ENCODE measurements at regions not wholly inside any gene's neighbourhood (a gene's known extent, or its start where the extent isn't known, plus 50 kb on each side); places are given as distances from the start of the nearest gene placed in this dataset.

GRCh38 chrX:43581167-43581566, 74.9 kb upstream of the MAOA start:
- Mint-ChIP-seq H3K9me3 (ENCODE audit: low read depth) (peaks cover 3% of the 10 kb centered on the region), H3K4me1 (ENCODE audit: low read depth) (no peaks in the 10 kb centered on the region)

GRCh38 chrX:43581888-43582539, 74.1 kb upstream of the MAOA start:
- Mint-ChIP-seq H3K9me3 (ENCODE audit: low read depth) (peaks cover 3% of the 10 kb centered on the region), H3K36me3 (ENCODE audit: low read depth) (no peaks in the 10 kb centered on the region), H3K27ac (ENCODE audit: unreplicated experiment) (no peak overlapping the region), H3K27me3 (ENCODE audit: low read depth) (peaks cover 4% of the 10 kb centered on the region), H3K4me1 (ENCODE audit: low read depth) (no peaks in the 10 kb centered on the region), H3K4me3 (ENCODE audit: unreplicated experiment) (no peak overlapping the region)
- TF ChIP-seq CTCF (IDR thresholded peaks at IDR 0.05), result no peak
- no peak for DNase-seq (ENCODE audit: low spot score)

More at GRCh38 chrX:43581167-43581566, 74.9 kb upstream of the MAOA start:
- Mint-ChIP-seq H3K27ac (ENCODE audit: unreplicated experiment) (no peak overlapping the region), H3K27me3 (ENCODE audit: low read depth) (peaks cover 4% of the 10 kb centered on the region), H3K36me3 (ENCODE audit: low read depth) (no peaks in the 10 kb centered on the region), H3K4me3 (ENCODE audit: unreplicated experiment) (no peak overlapping the region)
- DNase-seq (ENCODE audit: low spot score), result no peak
- no peak for TF ChIP-seq CTCF (IDR thresholded peaks at IDR 0.05)

GRCh38 chrX:43582540-43582913, 73.6 kb upstream of the MAOA start:
- TF ChIP-seq CTCF (IDR thresholded peaks at IDR 0.05), result no peak
- peaks cover 3% of the 10 kb centered on the region for H3K9me3 Mint-ChIP-seq (ENCODE audit: low read depth)
- peaks cover 4% of the 10 kb centered on the region for H3K27me3 Mint-ChIP-seq (ENCODE audit: low read depth)

GRCh38 chrX:43585922-43586321, 70.2 kb upstream of the MAOA start:
- Mint-ChIP-seq H3K36me3 (ENCODE audit: low read depth) (no peaks in the 10 kb centered on the region), H3K4me1 (ENCODE audit: low read depth) (peaks cover 15% of the 10 kb centered on the region), H3K27me3 (ENCODE audit: low read depth) (no peaks in the 10 kb centered on the region), H3K4me3 (ENCODE audit: unreplicated experiment) (no peak overlapping the region), H3K9me3 (ENCODE audit: low read depth) (peaks cover 4% of the 10 kb centered on the region), H3K27ac (ENCODE audit: unreplicated experiment) (no peak overlapping the region)
- no peak for TF ChIP-seq CTCF (IDR thresholded peaks at IDR 0.05)
- no peak for DNase-seq (ENCODE audit: low spot score)

More at GRCh38 chrX:43582540-43582913, 73.6 kb upstream of the MAOA start:
- no peaks in the 10 kb centered on the region for H3K4me1 Mint-ChIP-seq (ENCODE audit: low read depth)
- no peaks in the 10 kb centered on the region for H3K36me3 Mint-ChIP-seq (ENCODE audit: low read depth)
- H3K27ac Mint-ChIP-seq (ENCODE audit: unreplicated experiment), result no peak overlapping the region
- DNase-seq (ENCODE audit: low spot score), result no peak
- H3K4me3 Mint-ChIP-seq (ENCODE audit: unreplicated experiment), result no peak overlapping the region

GRCh38 chrX:43586830-43587229, 69.3 kb upstream of the MAOA start:
- Mint-ChIP-seq H3K36me3 (ENCODE audit: low read depth) (no peaks in the 10 kb centered on the region), H3K4me3 (ENCODE audit: unreplicated experiment) (no peak overlapping the region), H3K4me1 (ENCODE audit: low read depth) (peaks cover 15% of the 10 kb centered on the region), H3K9me3 (ENCODE audit: low read depth) (peaks cover 8% of the 10 kb centered on the region), H3K27ac (ENCODE audit: unreplicated experiment) (no peak overlapping the region), H3K27me3 (ENCODE audit: low read depth) (no peaks in the 10 kb centered on the region)
- DNase-seq (ENCODE audit: low spot score), result no peak
- no peak for TF ChIP-seq CTCF (IDR thresholded peaks at IDR 0.05)

Measured in chondrocyte (in vitro differentiated cells).